ENCODE measurements at regions not wholly inside any gene's neighbourhood (a gene's known extent, or its start where the extent isn't known, plus 50 kb on each side); places are given as distances from the start of the nearest gene placed in this dataset.

GRCh38 chr18:67589325-67589724, 72.8 kb upstream of the DSEL start:
- Histone ChIP-seq H4K20me1 (ENCODE audit: insufficient read depth) (no peaks in the 10 kb centered on the region), H3K27ac (no peak overlapping the region), H3K36me3 (ENCODE audit: insufficient read depth) (no peaks in the 10 kb centered on the region), H3K27me3 (ENCODE audit: insufficient read depth, low read depth) (no peaks in the 10 kb centered on the region), H3K9ac (no peak overlapping the region), H3K4me1 (ENCODE audit: low read depth, poor library complexity, severe bottlenecking) (no peaks in the 10 kb centered on the region), H2AFZ (ENCODE audit: low read depth) (no peak overlapping the region), H3K79me2 (ENCODE audit: insufficient read depth, low read depth) (no peaks in the 10 kb centered on the region), H3K4me3 (IDR thresholded peaks at IDR 0.05; ENCODE audit: insufficient read depth, low read depth, low read length) (no peak overlapping the region), H3K4me2 (no peak overlapping the region)
- TF ChIP-seq CTCF (conservative IDR thresholded peaks at IDR 0.05; ENCODE audit: low read depth, low read length), result no peak

GRCh38 chr18:67586101-67586500, 69.6 kb upstream of the DSEL start:
- Histone ChIP-seq H3K4me1 (ENCODE audit: low read depth, poor library complexity, severe bottlenecking) (no peaks in the 10 kb centered on the region), H3K4me2 (no peak overlapping the region), H3K9ac (no peak overlapping the region), H2AFZ (ENCODE audit: low read depth) (no peak overlapping the region), H4K20me1 (ENCODE audit: insufficient read depth) (no peaks in the 10 kb centered on the region), H3K4me3 (IDR thresholded peaks at IDR 0.05; ENCODE audit: insufficient read depth, low read depth, low read length) (no peak overlapping the region), H3K36me3 (ENCODE audit: insufficient read depth) (no peaks in the 10 kb centered on the region), H3K79me2 (ENCODE audit: insufficient read depth, low read depth) (no peaks in the 10 kb centered on the region), H3K27ac (no peak overlapping the region), H3K27me3 (ENCODE audit: insufficient read depth, low read depth) (no peaks in the 10 kb centered on the region)
- TF ChIP-seq CTCF (conservative IDR thresholded peaks at IDR 0.05; ENCODE audit: low read depth, low read length), result no peak

GRCh38 chr18:67583621-67584020, 67.1 kb upstream of the DSEL start:
- Histone ChIP-seq H3K79me2 (ENCODE audit: insufficient read depth, low read depth) (no peaks in the 10 kb centered on the region), H3K27me3 (ENCODE audit: insufficient read depth, low read depth) (no peaks in the 10 kb centered on the region), H4K20me1 (ENCODE audit: insufficient read depth) (no peaks in the 10 kb centered on the region), H3K9ac (no peak overlapping the region), H3K36me3 (ENCODE audit: insufficient read depth) (no peaks in the 10 kb centered on the region), H2AFZ (ENCODE audit: low read depth) (no peak overlapping the region), H3K4me2 (no peak overlapping the region), H3K27ac (no peak overlapping the region), H3K4me1 (ENCODE audit: low read depth, poor library complexity, severe bottlenecking) (no peaks in the 10 kb centered on the region), H3K4me3 (IDR thresholded peaks at IDR 0.05; ENCODE audit: insufficient read depth, low read depth, low read length) (no peak overlapping the region)
- no peak for TF ChIP-seq CTCF (conservative IDR thresholded peaks at IDR 0.05; ENCODE audit: low read depth, low read length)

GRCh38 chr18:67582488-67582887, 66.0 kb upstream of the DSEL start:
- Histone ChIP-seq H3K4me1 (ENCODE audit: low read depth, poor library complexity, severe bottlenecking) (no peaks in the 10 kb centered on the region), H3K36me3 (ENCODE audit: insufficient read depth) (no peaks in the 10 kb centered on the region), H3K27me3 (ENCODE audit: insufficient read depth, low read depth) (no peaks in the 10 kb centered on the region), H3K27ac (no peak overlapping the region), H3K4me3 (IDR thresholded peaks at IDR 0.05; ENCODE audit: insufficient read depth, low read depth, low read length) (no peak overlapping the region), H3K9ac (no peak overlapping the region), H3K79me2 (ENCODE audit: insufficient read depth, low read depth) (no peaks in the 10 kb centered on the region), H3K4me2 (no peak overlapping the region), H2AFZ (ENCODE audit: low read depth) (no peak overlapping the region), H4K20me1 (ENCODE audit: insufficient read depth) (no peaks in the 10 kb centered on the region)
- TF ChIP-seq CTCF (conservative IDR thresholded peaks at IDR 0.05; ENCODE audit: low read depth, low read length), result no peak

GRCh38 chr18:67581178-67581577, 64.7 kb upstream of the DSEL start:
- Histone ChIP-seq H3K4me1 (ENCODE audit: low read depth, poor library complexity, severe bottlenecking) (no peaks in the 10 kb centered on the region), H3K79me2 (ENCODE audit: insufficient read depth, low read depth) (no peaks in the 10 kb centered on the region), H3K27ac (no peak overlapping the region), H3K4me3 (IDR thresholded peaks at IDR 0.05; ENCODE audit: insufficient read depth, low read depth, low read length) (no peak overlapping the region), H3K27me3 (ENCODE audit: insufficient read depth, low read depth) (no peaks in the 10 kb centered on the region), H3K36me3 (ENCODE audit: insufficient read depth) (no peaks in the 10 kb centered on the region), H2AFZ (ENCODE audit: low read depth) (no peak overlapping the region), H3K9ac (no peak overlapping the region), H3K4me2 (no peak overlapping the region), H4K20me1 (ENCODE audit: insufficient read depth) (no peaks in the 10 kb centered on the region)
- TF ChIP-seq CTCF (conservative IDR thresholded peaks at IDR 0.05; ENCODE audit: low read depth, low read length), result no peak

Measured in KMS-11 (cell line).